Activated T-cell treated with anti-CD3 and anti-CD28 coated beads, Interleukin-2, amount 50 U/mL, for 4 hours (primary cell): ENCODE measurements at regions not wholly inside any gene's neighbourhood (a gene's known extent, or its start where the extent isn't known, plus 50 kb on each side); places are given as distances from the start of the nearest gene placed in this dataset.

ENCODE experiments used
- ATAC-seq, 2 donors: fragments of 200-7000 bp; cut with Tn5 transposase; one replicate each; pipeline ENCODE4 v1.10.0; 2021
- DNase-seq: peaks from one replicate; pipeline ENCODE4 v3.0.0-alpha.2; 2020
- H3K27me3 Mint-ChIP-seq: one replicate; pipeline ENCODE4 v1.8.0; 2021; ENCODE audit warnings: low read depth, mixed read lengths
- H3K36me3 Mint-ChIP-seq: one replicate; pipeline ENCODE4 v1.8.0; 2022; ENCODE audit warnings: mixed read lengths; ENCODE audit not compliant: insufficient read depth
- H3K4me1 Mint-ChIP-seq: one replicate; pipeline ENCODE4 v1.8.0; 2021; ENCODE audit warnings: low read depth, mixed read lengths
- H3K4me3 Mint-ChIP-seq: one replicate; pipeline ENCODE4 v1.8.0; 2021; ENCODE audit warnings: mild to moderate bottlenecking, moderate library complexity, mixed read lengths
- H3K9me3 Mint-ChIP-seq: one replicate; pipeline ENCODE4 v1.8.0; 2021; ENCODE audit warnings: mixed read lengths

DNA sequence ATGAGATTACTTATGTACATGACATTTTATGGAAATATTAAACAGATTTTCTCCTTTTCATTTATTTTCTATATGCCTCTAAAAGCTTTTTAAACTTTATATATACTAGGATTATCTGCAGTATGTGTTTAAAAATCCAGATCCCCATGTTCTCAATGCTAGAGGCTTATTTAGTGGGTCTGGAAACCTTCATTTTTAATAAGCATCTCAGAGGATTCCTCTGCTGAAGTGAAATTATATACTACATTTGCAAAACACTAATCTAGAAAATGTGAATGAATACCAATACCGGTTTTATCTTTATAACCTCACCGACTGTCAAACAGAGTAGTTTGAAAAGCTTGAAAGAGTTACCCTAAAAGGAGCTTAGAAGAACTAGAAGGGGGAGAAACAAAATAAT, 863.8 kb upstream of the ZWINT start:
- no peaks in the 10 kb centered on the region for H3K4me1 Mint-ChIP-seq
- DNase-seq = no peak
- H3K27me3 Mint-ChIP-seq = no peaks in the 10 kb centered on the region
- no peak for ATAC-seq
- H3K9me3 Mint-ChIP-seq = peaks cover 27% of the 10 kb centered on the region
- no peak overlapping the region for H3K4me3 Mint-ChIP-seq
- no peaks in the 10 kb centered on the region for H3K36me3 Mint-ChIP-seq

DNA sequence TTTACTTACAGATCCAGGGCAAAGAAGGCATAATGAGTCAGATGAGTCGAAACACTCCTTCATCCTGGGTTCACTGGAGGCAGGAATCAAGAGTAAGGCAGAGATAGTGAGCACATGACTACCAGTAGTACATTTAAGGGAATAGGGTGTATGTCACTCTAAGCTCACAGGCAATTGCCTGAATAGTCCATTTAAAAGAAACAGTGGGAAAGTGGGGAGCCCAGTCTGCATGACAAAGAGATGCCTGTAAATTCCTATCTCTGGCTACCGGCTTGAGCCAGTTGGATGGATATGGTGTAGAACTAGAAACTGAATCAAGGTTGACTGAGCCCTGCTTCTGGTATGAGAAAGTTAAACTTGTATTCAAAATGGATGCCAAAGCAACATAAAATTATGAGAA, 861.5 kb upstream of the ZWINT start:
- Mint-ChIP-seq H3K9me3 (peaks cover 13% of the 10 kb centered on the region), H3K27me3 (no peaks in the 10 kb centered on the region), H3K4me1 (no peaks in the 10 kb centered on the region), H3K4me3 (no peak overlapping the region), H3K36me3 (no peaks in the 10 kb centered on the region)
- no peak for ATAC-seq
- no peak for DNase-seq

DNA sequence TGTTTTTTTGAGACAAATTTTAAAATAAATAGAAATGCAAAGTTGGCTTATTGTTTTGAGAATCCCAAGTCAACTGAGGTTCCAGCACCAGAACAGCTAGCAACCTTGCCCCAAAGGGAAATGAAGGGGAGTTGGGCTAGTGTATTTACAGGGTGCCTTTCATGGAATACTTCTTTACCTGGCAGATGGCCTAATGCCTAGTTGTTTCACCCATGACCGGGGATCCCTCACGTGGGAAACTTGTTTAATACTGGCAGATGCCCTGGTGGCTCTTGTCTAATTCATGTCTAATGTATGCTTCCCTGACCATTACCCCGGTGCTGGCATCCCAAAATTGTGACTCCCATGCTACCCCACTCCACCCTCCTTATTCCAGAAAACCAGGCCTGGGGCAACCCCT, 861.1 kb upstream of the ZWINT start:
- H3K4me1 Mint-ChIP-seq = no peaks in the 10 kb centered on the region
- H3K36me3 Mint-ChIP-seq = no peaks in the 10 kb centered on the region
- no peak overlapping the region for H3K4me3 Mint-ChIP-seq
- no peak for ATAC-seq
- H3K9me3 Mint-ChIP-seq = peaks cover 13% of the 10 kb centered on the region
- no peaks in the 10 kb centered on the region for H3K27me3 Mint-ChIP-seq
- no peak for DNase-seq

DNA sequence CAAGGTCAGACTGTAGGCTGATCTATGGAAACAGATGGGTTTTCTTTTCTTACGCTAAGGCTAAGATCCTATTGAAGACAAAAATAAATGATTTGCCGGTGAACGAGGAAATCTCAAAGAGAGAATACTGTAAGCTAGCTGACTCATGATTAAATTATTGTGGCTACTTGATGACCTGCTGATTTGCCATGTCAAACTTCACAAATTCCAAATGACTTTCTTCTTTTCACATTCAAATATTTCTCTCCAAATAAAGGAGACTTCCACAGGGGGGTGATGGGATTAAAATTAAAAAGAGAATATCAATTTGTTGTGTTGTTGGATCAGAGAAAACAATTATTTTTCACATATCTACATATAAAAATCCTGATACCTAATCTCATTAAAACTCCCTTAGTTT, 860.6 kb upstream of the ZWINT start:
- Mint-ChIP-seq H3K4me3 (no peak overlapping the region), H3K4me1 (no peaks in the 10 kb centered on the region), H3K36me3 (no peaks in the 10 kb centered on the region), H3K27me3 (no peaks in the 10 kb centered on the region), H3K9me3 (peaks cover 13% of the 10 kb centered on the region)
- no peak for ATAC-seq
- DNase-seq = no peak

DNA sequence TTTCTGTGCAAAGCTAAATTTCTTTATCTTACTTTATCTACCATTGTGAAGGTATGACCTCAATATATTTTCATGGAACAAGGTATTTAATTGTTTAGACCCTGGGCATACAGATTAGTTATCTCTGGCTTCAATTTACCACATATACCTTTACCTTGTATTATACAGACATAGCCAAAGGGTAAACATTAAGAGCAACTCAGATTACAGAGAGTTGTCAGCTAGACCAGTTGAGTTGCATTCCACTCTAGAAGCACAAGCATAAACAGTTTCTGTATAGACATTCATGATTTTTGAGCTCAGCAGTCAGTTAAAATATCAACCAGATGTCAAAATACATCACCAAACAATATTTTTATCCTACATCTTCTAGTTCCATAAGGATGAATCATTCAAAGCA, 857.3 kb upstream of the ZWINT start:
- H3K9me3 Mint-ChIP-seq = peaks cover 23% of the 10 kb centered on the region
- ATAC-seq = no peak
- no peaks in the 10 kb centered on the region for H3K27me3 Mint-ChIP-seq
- DNase-seq = no peak
- no peaks in the 10 kb centered on the region for H3K36me3 Mint-ChIP-seq
- no peaks in the 10 kb centered on the region for H3K4me1 Mint-ChIP-seq
- no peak overlapping the region for H3K4me3 Mint-ChIP-seq

DNA sequence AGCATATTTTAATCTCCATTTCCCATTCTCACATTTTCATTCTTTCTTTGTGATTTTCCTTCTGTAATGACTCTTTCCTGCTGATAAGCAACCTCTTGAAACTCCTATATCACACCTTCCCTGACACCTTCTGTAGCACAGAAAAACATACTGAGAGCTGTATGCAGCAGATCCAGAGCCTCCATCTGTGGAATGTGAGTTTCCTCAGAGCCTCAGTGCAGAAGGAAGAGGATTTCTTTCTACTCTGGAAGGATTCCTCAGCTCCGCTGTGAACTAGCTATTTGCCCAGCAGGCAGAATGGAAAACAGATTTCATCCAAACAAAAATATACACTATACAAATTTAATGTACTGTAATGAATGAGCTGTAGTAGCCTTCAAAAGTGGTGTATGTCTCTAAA, 841.3 kb upstream of the ZWINT start:
- H3K4me3 Mint-ChIP-seq = no peak overlapping the region
- no peaks in the 10 kb centered on the region for H3K4me1 Mint-ChIP-seq
- H3K9me3 Mint-ChIP-seq = peaks cover 3% of the 10 kb centered on the region
- no peaks in the 10 kb centered on the region for H3K27me3 Mint-ChIP-seq
- no peaks in the 10 kb centered on the region for H3K36me3 Mint-ChIP-seq
- ATAC-seq (no peak), DNase-seq (no peak)

DNA sequence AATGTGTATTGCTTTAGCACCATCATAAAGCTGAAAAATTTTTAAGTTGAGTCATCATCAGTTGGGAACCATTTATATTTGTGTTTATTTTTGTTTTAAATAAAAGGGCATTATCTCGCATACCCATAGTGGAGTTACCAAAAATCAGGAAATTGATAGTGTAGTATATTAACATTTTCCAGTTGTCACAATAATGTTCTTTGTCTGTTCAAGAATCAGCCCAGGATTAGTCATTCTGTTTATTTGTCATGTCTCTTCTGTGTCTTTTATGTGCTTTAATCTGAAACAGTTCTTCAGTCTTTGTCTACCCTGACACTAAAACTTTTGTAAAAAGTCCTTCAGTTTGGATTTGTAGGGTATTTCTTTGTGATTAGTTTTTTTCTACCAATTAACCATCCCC, 827.8 kb upstream of the ZWINT start:
- ATAC-seq (no peak), DNase-seq (no peak)
- H3K4me3 Mint-ChIP-seq = no peak overlapping the region
- no peaks in the 10 kb centered on the region for H3K4me1 Mint-ChIP-seq
- H3K9me3 Mint-ChIP-seq = peaks cover 22% of the 10 kb centered on the region
- H3K27me3 Mint-ChIP-seq = no peaks in the 10 kb centered on the region
- H3K36me3 Mint-ChIP-seq = no peaks in the 10 kb centered on the region

DNA sequence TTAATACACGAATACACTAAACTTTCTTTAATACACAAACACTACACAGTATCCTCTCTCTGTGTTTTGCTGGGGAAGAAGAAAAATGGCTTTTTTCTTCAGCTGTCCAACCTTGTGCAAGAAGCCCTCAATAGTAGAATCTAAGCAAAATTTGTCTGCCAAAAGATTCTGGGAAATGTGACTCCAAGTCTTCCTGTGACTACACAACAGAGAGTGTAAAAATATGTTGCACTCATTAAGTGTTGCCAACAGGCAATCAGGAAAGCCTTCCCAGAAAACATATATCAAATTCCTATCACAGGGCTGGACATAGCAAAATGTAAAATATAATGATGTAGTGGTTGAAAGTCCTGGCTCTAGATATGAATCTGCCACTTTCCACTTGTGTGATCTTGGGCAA, 825.1 kb upstream of the ZWINT start:
- Mint-ChIP-seq H3K9me3 (peaks cover 18% of the 10 kb centered on the region), H3K4me1 (no peaks in the 10 kb centered on the region), H3K27me3 (no peaks in the 10 kb centered on the region), H3K36me3 (no peaks in the 10 kb centered on the region), H3K4me3 (no peak overlapping the region)
- DNase-seq = no peak
- ATAC-seq = no peak

DNA sequence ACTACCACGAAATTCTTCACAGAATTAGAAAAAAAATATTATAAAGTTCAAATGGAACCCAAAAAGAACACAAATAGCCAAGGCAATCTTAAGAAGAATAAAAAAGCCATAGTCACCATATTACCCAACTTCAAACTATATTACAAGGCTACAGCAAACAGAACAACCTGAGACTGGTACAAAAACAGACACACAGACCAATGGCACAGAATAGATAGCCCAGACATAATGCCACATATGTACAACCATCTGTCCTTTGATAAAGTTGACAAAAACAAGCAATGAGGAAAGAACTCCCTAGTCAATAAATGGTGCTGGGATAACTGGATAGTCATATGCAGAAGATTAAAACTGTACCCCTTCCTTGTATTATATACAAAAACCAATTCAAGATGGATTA, 808.5 kb upstream of the ZWINT start:
- no peak overlapping the region for H3K4me3 Mint-ChIP-seq
- ATAC-seq = no peak
- H3K27me3 Mint-ChIP-seq = no peaks in the 10 kb centered on the region
- H3K9me3 Mint-ChIP-seq = peaks cover 3% of the 10 kb centered on the region
- H3K36me3 Mint-ChIP-seq = no peaks in the 10 kb centered on the region
- no peaks in the 10 kb centered on the region for H3K4me1 Mint-ChIP-seq
- DNase-seq = no peak

DNA sequence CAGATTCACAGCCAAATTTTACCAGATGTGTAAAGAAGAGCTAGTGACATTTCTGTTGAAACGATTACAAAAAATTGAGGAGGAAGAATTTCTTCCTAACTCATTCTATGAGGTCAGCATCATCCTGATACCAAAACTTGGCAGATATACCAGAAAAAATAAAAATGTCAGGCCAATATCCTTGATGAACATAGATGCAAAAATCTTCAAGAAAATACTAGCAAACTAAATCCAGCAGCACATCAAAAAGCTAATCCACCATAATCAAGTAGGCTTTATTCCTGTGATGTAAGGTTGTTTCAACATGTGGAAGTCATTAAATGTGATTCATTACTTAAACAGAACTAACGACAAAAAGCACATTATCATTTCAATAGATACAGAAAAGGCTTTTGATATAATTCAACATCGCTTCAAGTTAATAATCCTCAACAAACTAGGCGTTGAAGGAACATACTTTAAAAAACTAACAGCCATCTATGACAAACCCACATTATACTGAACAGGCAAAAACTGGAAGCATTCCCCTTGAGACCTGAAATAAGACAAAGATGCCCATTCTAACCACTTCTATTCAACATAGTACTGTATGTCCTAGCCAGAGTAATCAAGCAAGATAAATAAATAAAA, 807.7 kb upstream of the ZWINT start:
- H3K4me3 Mint-ChIP-seq = no peak overlapping the region
- H3K36me3 Mint-ChIP-seq = no peaks in the 10 kb centered on the region
- no peaks in the 10 kb centered on the region for H3K9me3 Mint-ChIP-seq
- ATAC-seq = no peak
- DNase-seq = no peak
- no peaks in the 10 kb centered on the region for H3K4me1 Mint-ChIP-seq
- no peaks in the 10 kb centered on the region for H3K27me3 Mint-ChIP-seq

DNA sequence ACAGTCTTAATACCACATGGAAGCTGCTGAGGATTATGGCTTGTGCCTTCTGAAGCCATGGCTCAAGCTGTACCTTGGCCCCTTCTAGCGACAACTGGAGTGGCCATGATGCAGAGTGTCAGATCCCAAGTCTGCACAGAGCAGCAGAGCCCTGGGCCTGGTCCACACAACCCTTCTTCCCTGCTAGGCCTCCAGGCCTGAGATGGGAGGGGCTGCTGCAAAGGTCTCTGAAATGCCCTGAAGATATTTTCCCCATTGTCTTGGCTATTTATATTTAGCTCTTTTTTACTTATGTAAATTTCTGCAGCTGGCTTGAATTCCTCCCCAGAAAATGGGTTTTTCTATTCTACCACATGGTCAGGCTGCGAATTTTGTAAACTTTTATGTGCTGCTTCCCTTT, 804.6 kb upstream of the ZWINT start:
- Mint-ChIP-seq H3K36me3 (no peaks in the 10 kb centered on the region), H3K27me3 (no peaks in the 10 kb centered on the region), H3K4me3 (no peak overlapping the region), H3K9me3 (peaks cover 7% of the 10 kb centered on the region), H3K4me1 (no peaks in the 10 kb centered on the region)
- ATAC-seq (no peak), DNase-seq (no peak)

DNA sequence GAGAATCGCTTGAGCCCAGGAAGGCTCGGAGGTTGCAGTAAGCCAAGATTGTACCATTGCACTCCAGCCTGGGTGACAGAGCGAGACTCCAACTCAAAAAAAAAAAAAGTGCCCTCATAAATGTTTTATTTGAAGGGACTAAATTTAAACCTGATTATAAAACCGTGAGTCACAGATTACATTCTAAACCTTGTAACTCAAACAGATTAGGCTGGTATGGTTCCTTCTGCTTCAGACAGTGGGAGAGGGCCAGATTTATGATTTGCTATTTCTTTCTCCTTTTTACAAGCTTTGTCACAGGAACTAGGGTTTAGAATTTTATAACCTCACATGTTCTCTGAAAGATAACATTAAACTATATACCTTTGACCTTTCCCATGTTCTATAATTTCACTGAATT, 801.2 kb upstream of the ZWINT start:
- Mint-ChIP-seq H3K4me1 (no peaks in the 10 kb centered on the region), H3K27me3 (no peaks in the 10 kb centered on the region), H3K36me3 (no peaks in the 10 kb centered on the region), H3K4me3 (no peak overlapping the region), H3K9me3 (peaks cover 7% of the 10 kb centered on the region)
- DNase-seq (no peak), ATAC-seq (no peak)

DNA sequence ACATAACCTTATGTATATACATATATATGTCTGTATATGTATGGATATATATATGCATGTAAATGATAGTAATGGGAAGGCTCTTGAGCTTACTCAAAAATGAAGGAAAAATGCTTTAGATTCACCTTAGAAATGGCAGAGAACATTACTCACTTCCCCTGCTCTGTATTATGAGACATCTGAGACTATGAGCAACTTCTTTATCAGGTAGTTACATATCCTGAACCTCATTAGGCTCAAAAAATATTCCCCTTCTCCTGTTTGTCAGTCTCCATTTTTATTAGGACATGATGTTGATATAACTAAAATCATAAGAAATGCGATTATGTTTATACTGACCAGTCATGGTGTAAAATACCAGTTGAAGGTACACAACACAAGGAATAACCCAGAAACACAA, 800.1 kb upstream of the ZWINT start:
- Mint-ChIP-seq H3K27me3 (no peaks in the 10 kb centered on the region), H3K4me1 (no peaks in the 10 kb centered on the region), H3K4me3 (no peak overlapping the region), H3K9me3 (peaks cover 7% of the 10 kb centered on the region), H3K36me3 (no peaks in the 10 kb centered on the region)
- ATAC-seq (no peak), DNase-seq (no peak)

DNA sequence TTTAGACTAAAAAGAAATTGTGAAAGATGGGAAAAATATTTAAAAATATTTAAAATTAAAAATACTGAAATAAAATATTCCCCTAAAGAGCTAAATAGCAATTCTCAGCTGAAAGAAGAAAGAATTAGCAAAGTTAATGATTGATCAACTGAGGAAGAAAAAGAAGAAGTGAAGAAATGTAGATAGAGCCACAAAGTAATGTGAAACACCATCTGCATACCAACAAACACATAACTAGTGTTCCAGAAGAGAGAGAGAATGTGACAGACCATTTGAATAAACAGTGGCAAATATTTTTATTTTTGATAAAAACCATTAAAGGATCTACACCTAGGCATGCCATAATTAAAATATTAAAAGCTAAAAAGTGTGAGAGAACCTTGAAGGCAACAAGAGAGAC, 784.5 kb upstream of the ZWINT start:
- Mint-ChIP-seq H3K36me3 (no peaks in the 10 kb centered on the region), H3K9me3 (peaks cover 8% of the 10 kb centered on the region), H3K4me3 (no peak overlapping the region), H3K4me1 (no peaks in the 10 kb centered on the region), H3K27me3 (no peaks in the 10 kb centered on the region)
- ATAC-seq = no peak
- no peak for DNase-seq

DNA sequence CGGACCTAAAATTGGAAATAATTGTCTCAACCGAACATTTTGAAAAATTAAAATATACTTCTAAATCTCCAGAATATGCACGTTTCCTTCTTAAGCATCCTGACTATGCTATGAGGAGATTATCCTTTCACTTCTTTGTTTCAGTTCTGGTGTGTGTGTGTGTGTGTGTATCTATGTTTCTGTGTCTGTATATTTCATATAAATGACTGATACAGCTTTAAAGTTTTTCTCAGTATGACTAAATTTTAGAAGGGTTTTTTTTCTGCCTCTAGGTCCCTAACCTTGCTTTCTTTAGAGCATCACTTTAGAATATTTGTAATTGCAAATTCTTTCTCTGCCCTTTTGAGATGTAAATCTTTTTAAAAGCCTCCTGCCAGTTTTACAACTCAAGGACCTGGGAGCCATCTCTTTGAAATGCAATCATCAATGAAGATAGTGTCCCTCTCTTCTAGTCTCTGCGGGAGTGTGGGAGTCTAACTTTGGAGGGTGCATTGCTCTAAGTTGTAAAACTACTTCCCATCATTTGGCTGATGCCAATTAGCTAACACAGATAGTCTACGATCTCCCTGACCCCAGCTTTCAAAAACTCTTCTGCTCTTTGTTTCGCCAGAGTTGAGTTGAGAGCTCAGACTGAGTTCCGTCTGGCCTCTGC, 782.0 kb upstream of the ZWINT start:
- H3K4me3 Mint-ChIP-seq = no peak overlapping the region
- peaks cover 21% of the 10 kb centered on the region for H3K9me3 Mint-ChIP-seq
- DNase-seq (no peak), ATAC-seq (no peak)
- H3K4me1 Mint-ChIP-seq = no peaks in the 10 kb centered on the region
- no peaks in the 10 kb centered on the region for H3K36me3 Mint-ChIP-seq
- no peaks in the 10 kb centered on the region for H3K27me3 Mint-ChIP-seq
